ENCODE measurements at regions not wholly inside any gene's neighbourhood (a gene's known extent, or its start where the extent isn't known, plus 50 kb on each side); places are given as distances from the start of the nearest gene placed in this dataset.

DNA sequence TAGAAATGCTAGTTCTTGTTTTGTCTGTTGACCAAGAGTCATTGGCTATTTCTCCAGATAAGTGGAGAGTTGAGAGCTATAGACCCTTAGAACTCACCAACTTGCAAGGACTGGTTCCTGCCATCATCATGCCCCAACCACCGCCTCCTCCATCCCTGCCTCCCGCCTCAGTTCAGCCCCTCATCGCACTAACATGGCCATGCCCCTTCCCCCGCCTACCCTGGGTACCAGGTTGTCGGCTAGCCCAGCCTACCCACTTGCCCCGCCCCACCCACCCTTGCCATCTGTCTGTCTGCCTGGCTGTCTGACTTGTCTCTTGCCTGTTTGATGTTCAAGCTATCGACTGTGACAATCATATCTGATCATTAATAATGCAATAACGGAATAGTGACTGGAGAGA, 154.1 kb downstream of the TRIM29 start:
- no peak for DNase-seq (ENCODE audit: low read depth)

GRCh38 chr11:119983240-119983732, 154.6 kb downstream of the TRIM29 start:
- DNase-seq (ENCODE audit: low read depth) = no peak

GRCh38 chr11:119982517-119983239, 155.2 kb downstream of the TRIM29 start:
- no peak for DNase-seq (ENCODE audit: low read depth)

DNA sequence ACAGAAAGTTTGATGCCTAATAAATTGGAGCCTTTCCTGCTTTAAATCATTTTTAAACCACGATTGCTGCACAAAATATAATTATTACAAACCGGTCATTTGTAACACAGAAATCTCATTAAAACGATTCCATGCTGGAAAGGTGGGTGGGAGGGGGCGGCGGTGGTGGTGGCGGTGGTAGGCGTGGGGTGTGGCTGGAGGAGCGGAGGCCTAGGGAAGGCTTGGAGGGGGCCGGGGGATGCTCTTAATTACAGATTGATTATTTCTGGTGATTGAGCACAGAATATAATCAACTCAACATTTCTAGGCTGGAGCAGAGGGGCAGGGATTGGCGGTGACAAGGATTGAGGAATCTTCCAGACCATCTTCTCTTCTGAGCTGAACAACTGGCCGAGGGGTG, 157.5 kb downstream of the TRIM29 start:
- DNase-seq (ENCODE audit: low read depth) = no peak

- DNase-seq (ENCODE audit: low read depth) = no peak
These were observed 158.2 kb downstream of the TRIM29 start for GRCh38 chr11:119979701-119980100.

DNA sequence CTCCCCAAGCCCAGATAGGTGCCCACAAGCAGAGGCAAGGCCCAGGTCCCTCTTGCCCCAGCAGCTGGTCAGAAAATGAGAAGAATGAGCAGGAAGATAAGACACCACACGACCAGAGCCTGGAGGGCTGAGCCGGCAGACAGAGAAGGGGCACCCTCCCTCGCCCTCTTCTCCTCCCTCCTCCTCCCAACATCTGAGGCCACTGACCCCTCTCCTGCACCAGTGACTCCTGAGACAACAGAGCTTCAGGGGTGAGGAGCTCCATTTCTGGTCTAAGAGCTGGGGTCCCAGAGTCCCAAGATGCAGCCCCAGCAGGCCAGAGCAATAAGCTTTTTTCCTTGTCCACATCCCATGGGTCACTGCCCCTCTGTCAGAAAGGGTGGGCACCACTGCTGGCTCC, 159.2 kb downstream of the TRIM29 start:
- DNase-seq (ENCODE audit: low read depth) = no peak

DNA sequence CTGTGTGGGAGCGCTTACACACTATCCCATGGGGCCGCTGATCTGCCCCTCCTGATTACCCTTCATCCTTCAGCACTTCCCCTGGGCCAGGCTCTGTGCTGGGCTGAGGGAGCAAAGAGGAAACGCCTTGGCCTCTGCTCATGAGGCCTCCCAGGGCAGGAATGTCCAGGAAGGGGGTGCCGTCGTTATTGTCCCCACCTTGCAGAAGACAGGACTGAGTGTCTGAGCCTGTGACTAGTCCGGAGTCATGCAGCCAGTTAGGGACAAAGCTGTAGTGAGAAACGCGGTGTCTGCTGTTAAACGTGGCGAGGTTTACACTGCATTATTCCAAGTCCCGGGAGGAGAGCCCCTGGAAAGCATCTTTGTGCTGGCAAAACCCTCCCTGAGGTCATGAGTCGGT, 160.0 kb downstream of the TRIM29 start:
- DNase-seq (ENCODE audit: low read depth) = no peak

- DNase-seq (ENCODE audit: low read depth) = no peak
These were observed 160.4 kb downstream of the TRIM29 start for GRCh38 chr11:119977561-119977860.

DNA sequence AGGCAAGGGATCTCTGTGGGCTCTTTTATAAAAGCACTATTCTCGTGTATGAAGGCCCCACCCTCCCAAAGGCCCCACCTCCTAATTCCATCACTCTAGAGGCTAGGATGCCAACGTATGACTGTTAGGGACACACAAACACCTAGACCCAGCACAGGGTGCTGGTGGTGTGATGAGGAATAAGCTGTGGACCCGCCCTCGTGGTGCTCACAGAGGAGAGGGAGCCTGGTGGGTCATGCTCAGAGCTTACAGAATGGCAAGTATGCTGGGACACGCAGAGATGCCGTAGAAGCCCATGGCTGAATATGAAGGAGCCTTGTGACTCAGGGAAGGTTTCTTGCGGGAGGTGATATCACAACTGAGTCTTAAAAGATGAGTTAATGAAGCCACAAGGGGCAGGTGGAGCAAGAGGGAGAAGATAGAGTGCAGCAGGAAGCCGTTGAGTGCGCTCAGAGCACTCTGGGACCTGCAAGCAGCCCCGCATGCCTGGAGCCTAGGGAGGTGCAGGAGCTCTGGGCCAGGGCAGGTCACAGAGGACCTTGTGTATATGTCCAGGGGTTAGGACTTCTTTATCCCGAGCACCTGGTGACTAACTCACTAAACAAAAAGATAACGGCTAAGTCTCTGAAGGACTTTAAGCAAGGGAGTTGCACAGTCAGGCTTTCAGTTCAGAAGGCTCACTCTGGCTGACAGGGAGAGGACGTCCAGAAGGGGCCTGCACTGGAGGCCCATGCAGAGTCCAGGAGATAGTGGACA, 160.9 kb downstream of the TRIM29 start:
- DNase-seq (ENCODE audit: low read depth) = no peak

DNA sequence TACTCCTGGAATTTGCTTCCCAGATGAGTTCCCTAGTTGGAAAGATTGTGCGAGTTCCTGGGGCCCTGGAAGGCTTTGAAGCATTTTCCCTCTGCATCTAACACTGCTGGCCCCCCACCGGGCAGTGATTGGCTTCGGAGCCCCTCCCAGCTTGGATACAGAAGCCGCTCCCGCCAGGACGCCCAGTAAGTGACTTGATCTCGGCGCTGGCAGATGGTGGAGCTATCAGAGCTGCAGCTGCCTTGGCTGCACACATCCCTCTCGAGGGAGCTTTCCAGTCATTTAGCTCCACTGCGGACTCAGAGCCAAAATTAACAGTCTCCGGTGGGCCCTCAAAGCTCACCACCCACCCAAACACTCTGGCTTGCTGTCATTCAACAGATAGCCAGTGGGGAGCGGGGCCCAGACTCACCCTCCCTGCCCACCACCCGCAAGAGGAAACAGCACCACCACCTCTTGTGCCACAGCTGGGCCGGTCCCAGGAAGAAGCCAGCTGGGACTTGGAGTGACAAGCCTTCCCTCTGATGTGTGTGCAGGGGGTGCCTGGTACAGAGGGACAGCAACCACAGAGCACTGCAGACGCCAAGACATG, 162.3 kb downstream of the TRIM29 start:
- no peak for DNase-seq (ENCODE audit: low read depth)

DNA sequence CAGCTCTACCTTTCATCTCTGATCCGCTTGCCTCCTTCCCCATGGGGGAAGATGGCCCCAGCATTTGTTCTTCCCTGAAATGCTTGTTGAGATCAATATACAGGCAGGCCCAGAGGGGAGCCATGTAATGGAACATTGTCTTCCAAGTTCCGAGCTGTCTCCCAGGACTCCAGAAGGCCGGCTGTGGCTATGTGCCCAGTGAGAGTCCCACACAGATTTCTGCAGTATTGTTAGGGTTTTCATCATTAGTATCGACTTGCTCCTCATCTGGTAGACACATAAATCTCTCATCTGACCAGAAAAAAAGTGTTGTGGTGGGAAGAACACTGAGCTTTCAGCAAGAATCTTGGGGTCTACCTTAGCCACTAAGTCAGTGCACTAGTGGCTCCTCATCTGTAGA, 163.4 kb downstream of the TRIM29 start:
- no peak for DNase-seq (ENCODE audit: low read depth)

DNA sequence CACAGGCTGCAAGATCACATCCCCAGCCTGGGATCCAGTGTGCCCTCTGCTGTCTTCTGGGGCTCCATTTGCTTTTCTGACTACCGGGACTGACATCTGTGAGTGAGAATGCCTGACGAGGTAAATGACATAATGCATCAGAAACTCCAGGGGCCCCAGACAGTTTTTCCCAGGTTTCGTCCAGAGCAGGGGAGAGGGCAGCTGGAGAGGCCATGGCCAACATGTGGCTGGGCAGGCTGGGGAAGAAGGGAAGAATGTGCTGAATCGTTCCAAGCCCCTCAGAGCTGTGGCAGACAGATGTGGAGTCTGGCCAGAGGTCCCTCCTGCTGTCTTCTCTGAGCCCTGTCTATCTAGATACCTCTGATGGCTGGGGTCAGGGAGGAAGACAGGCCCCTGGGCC, 163.9 kb downstream of the TRIM29 start:
- no peak for DNase-seq (ENCODE audit: low read depth)

DNA sequence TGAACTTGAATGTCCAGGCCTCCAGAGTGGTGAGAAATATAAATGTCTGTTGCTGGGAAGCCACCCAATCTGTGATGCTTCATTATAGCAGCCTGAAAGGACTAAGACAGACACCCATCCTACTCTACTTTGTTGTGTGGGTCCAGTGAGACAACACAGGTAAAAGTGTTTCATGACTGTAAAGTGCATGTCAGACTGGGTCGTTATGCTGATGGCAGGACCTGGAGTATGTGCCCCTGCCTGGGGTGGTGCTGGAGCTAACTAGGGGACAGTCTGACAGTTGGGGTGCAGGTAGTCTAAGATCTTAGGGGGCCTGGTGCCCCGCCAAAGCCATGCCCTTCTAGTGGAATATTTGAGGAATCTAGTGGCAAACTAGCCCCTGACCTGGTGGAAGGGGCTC, 165.6 kb downstream of the TRIM29 start:
- no peak for DNase-seq (ENCODE audit: low read depth)

- DNase-seq (ENCODE audit: low read depth) = no peak
These were observed 167.2 kb downstream of the TRIM29 start for GRCh38 chr11:119970555-119971304.

GRCh38 chr11:119964136-119965025, 173.5 kb downstream of the TRIM29 start:
- no peak for DNase-seq (ENCODE audit: low read depth)

- DNase-seq (ENCODE audit: low read depth) = no peak
These were observed 180.0 kb downstream of the TRIM29 start for GRCh38 chr11:119957951-119958350.

- DNase-seq (ENCODE audit: low read depth) = no peak
These were observed 185.5 kb downstream of the TRIM29 start for GRCh38 chr11:119952441-119952840.

GRCh38 chr11:119943298-119943655, 194.6 kb downstream of the TRIM29 start:
- DNase-seq (ENCODE audit: low read depth) = no peak

- no peak for DNase-seq (ENCODE audit: low read depth)
These were observed 195.2 kb downstream of the TRIM29 start for GRCh38 chr11:119942583-119943297.

All from HT1080 (cell line).